DMS153 treated with DMSO at 0.1 percent for 48 hours (cell line): ENCODE measurements at regions not wholly inside any gene's neighbourhood (a gene's known extent, or its start where the extent isn't known, plus 50 kb on each side); places are given as distances from the start of the nearest gene placed in this dataset.
"Not testable (repeated sequence)": the region's sequence is repeated elsewhere in the genome, so short reads cannot be mapped to it uniquely, and the experiment has no call there.

Source experiments
- DNase-seq: peaks from one replicate; lab custom pipeline; 2025; ENCODE audit not compliant: unreplicated experiment; lab: John Stamatoyannopoulos, UW

DNA sequence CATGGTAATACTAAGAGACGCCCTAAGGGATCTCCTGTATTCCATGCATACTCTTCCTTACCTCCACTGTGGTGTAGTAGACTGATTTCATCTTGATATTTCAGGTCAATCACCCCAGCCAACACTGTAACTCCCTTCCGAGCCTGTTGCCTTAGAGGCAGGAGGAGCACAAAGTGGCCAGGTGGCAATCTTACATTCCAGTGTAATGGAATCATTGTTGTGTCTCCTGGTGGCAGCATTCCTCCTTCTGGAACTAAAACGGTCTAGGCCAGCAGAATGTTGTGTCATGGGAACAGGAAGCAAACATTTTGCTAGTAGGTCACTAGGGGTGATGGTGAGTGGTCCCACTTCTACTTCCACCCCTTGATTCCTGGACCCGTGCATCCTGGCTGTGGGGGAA lies 405.7 kb upstream of the SLC10A2 start:
- no peak for DNase-seq

DNA sequence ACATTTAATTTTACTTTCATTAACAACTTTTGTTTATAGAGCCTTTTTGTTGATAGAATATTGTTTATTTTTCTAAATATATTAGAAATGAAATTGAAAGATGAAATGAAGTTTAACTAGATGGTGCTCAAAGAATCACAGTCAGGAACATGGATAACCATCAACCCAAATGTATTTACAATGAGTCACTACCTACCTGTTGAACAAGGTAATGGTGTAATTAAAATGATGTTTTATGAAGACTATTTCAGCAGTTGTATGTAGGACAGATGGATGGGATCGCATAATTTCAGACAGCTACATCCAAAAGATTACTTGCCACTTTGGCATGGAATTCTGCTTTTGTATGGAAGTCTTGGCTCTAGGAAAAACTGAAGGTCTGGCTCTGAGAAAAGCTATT lies 403.6 kb upstream of the SLC10A2 start:
- no peak for DNase-seq

DNA sequence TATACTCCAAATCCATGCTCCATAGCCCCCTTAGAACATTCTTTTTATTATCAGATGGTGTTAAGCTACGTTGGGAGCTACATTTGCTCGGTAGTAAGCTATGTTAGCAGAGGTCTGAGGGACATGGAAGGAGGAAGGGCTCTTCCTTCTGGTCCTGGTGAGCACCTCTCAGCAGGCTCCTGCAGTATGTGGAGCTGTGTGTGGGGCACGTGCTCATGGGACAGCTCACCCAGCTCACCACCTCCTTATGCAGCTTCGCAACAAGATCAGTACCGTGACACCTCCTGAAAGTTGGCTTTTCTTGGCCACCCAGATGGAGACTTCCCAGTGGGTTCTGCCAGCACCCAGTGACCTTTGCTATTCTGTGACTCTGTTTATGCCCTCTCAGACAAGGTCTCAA lies 400.5 kb upstream of the SLC10A2 start:
- no peak for DNase-seq

DNA sequence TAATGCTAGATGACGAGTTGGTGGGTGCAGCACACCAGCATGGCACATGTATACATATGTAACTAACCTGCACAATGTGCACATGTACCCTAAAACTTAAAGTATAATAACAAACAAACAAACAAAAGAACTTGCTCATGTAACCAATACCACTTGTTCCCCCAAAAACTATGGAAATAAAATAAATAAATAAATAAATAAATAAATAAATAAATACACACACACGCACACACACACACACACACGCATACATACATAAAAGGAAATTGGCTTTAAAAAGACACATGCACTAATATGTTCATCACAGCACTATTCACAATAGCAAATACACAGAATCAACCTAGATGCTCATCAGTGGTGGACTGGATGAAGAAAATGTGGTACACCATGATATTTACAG lies 394.0 kb upstream of the SLC10A2 start:
- not testable (repeated sequence) for DNase-seq

DNA sequence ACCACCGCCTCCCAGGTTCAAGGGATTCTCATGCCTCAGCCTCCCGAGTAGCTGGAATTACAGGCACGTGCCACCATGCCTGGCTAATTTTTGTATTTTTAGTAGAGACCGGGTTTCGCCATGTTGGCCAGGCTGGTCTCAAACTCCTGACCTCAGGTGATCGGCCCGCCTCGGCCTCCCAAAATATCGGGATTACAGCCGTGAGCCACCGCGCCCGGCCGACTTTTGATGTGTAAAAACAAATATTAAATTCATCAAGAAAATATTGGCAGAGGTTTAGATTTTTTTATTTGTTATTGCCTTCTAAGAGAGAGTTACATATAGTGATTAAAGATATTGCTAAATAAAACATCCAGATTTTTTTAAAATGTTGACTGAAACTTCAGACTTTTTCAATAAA lies 390.8 kb upstream of the SLC10A2 start:
- DNase-seq, result not testable (repeated sequence)

DNA sequence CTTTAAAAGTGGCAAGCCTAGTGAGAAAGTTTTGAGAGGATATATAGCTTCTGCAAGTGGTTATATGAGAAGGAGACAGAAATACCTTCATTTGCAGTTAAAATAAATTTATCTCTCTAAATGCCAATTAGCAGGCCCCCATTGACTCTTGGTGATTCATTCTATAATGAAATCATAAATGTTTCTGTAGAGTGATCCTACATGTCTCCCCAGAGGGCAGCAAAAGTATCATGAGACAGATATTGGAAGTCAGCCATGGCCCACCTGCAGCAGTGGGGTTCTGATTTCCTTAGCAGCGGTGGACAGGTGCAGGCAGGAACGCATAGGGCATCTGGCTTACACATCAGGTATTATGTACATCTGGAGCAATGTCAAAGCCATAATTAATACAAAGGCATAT lies 385.4 kb upstream of the SLC10A2 start:
- no peak for DNase-seq

DNA sequence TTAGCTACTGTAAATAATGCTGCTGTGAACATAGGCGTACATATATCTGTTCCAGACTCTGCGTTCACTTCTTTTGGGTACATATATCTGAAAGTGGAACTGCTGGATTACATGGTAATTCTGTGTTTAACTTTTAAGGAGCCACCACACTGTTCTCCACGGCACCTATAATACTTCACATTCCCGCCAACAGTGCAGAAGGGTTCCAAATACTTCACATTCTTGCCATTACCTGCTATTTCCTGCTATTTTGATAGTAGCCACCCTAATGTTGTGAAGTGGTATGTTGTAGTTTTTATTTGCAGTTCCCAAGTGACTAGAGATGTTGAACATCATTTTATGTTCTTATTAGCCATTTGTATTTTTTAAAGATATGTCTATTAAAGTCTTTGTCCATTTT lies 377.4 kb upstream of the SLC10A2 start:
- no peak for DNase-seq

DNA sequence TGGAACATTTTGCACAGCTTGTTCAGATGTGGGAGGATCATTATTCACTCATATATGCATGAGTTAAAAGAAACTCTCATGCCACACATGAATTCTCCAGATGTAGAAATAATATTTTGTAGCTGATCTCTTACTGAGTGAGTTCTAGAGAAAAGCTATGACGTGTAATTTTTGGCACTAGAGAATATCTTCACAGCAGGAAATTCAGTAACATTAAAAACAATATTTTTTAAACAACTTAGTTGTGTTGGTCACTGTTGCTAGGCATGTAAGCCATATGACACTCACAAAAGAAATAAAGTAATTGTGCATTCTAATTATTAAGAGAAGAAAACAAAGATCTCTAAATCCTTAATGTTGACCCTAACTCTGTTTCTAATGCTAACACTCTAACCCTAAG lies 371.4 kb upstream of the SLC10A2 start:
- DNase-seq, result no peak

DNA sequence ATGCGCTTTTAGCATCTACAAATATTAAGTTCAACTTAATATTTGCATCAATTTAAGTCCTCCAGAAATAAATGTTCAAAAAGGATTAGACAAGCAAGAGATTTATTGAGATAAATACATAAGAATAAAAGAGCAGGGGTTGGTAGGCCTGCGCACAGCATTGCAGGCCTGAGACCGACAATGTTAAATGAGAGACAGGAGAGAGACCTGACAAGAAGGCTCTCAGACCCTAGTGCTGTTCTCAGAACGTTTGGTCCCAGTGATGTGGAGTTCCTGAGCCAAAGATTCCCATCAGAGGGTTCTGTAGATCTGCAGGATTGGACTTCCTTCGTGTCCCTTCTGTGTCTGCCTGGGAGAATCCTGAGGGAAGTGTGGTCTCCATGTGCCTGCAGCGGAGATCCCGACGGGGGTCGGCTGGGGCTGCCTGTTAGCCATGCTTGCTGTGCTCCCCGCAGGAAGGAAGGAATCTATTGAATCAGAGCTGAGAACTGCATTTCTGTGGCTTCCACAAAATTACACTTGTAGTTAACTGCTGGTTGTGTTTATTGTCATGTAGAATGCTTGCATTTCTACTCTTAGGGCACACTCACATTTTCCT lies 369.9 kb upstream of the SLC10A2 start:
- no peak for DNase-seq

DNA sequence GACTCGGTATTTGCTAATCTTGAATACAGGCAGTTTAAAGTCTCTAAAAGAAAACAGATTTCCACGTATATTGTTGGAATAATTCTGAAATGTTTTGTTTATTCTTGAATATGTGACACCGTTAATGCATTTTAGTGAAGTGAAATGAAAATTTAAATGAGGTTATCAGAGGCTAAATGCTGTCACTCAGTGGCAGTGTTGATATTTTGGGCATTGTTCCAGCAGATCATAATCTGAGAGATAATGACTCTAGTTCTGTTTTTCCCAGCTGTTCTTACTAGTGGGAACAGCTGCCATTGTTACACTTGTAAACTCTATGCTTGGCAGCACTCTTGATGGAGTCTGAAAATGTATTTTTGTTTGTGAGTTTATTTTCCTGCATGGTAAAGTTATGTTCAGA lies 365.6 kb upstream of the SLC10A2 start:
- DNase-seq, result no peak

DNA sequence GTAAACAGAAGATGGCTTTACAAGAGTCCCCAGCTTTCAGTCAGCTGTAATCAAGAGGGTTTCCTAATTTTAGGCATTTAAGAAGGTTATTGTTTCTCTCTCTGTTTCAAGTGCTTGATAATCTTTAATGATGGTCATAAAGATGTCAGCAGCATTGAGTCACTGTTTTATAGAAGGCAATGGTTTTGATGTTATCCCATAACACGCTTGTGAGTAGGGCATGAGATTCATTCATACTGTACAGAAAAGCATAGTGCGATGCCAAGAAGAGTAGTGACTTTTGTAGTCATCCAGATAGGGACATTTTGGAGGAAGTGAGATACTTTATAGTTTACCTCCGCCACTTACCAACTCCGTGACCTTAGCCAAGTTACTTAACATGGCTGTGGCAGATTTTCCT lies 364.2 kb upstream of the SLC10A2 start:
- DNase-seq, result no peak

DNA sequence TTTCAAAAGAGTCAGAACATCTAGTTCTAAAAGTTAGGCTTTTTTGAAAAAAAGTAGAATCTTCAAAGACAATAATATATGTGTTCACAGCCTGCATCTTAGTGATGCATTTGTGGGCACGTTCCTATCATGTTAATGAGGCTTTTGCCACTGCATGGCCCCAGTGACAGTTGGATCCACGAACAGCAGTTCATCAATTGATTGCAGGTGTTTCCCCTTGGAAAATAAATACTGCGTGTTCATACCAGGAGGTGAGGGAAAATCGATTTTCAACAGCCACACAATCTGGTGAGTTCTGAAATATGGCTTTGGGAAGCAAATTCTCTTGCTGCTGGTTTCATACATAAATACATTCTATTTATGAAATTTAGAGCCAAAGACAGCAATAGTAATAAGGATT lies 343.8 kb upstream of the SLC10A2 start:
- DNase-seq, result no peak

DNA sequence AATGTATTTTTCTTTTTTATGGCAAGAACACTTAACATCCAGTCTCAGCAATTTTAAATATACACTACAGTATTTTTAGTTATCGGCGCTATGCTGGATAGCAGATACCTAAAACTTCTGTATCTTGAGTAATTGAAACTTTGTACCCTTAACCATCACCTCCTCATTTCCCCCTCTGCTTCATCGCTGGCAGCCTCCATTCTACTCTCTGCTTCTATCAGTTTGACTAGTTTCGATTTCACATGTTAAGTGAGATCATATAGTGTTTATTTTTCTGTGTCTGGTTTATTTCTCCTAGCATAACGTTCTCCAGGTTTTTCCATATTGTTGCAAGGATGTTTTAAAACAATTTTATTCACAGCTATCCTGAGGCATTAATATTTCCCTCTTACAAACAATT lies 340.8 kb upstream of the SLC10A2 start:
- DNase-seq, result no peak

DNA sequence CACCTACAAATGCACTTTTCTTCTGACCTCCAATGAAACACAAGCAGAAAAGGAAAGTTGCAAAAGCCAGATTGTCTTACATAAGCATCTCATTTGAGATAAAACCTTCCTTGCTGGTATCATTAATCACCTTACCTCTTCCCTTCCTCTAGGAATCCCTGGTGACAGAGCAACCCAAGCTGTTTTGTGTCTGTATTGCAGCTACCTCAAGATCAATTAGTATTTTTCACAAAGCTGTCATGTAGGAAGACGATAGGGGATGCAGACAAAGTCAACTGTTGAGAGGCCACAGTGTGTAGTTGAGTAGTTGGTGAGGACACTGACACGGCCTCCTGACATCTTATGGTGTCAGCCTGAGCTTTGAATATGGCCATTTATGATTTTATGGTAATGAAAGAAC lies 339.1 kb upstream of the SLC10A2 start:
- no peak for DNase-seq

DNA sequence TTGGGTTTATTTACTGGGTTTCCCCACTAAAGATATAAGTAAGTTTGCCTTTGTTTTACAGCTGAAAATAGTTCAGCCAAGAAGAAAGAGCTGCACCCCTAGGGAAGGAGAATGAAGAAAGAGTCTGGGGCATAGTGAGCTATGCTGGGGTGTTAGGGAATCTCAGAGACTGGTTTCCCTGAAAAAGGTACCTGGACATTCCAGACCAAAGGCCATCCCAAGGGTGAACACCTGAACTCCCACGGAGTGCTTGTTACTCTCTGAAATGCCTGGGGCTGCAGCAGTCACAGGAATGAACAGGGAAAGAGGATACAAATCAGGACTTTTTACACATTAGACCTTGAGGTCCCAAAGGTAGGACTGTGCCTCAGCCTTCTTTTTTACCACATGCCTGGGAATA lies 337.6 kb upstream of the SLC10A2 start:
- DNase-seq, result no peak

DNA sequence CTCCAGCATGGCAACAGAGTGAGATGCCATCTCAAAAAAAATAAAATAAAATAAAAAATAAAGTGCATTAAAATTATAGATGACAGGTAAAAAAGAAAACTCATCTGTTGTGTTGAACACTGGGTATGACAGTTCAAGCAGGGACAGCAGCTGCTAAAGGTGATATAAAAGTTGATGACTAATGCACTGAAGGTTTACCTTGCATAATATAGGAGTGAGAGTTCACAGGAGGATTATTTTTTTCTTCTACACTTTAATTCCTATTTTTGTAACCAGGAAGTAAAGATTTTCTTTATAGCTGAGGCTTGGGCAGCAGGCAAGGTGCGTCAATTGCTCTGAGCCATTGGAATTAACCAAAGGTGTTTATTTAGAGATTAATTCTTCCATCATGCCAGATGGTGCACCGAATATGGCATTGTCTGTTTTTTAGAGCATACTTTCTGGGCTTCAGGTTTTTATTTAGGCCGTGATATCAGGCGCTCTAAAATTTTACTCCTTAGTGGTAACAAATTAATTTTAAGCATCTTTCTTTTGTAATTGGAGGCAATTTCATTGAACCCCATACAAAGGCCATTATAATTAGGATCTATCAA lies 337.0 kb upstream of the SLC10A2 start:
- DNase-seq, result peak; percentile 1

DNA sequence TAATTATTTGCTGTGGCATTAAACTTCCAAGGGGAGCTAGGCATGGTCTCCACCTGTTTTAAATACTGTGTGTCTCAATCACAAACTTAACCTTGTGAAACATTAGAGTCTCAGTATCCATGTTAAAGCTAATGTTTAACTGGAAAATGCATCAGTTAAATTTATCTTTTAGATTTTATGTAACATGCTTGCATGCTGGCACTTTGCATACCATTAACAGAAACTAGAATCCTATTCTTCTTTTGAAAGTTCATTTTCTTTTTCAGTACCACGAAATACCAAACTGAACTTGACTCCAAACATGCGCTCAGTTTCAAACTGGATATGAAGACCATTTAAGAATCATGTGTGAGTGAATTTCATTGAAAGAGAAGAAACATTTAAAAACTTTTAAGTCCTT lies 328.9 kb upstream of the SLC10A2 start:
- DNase-seq, result no peak

DNA sequence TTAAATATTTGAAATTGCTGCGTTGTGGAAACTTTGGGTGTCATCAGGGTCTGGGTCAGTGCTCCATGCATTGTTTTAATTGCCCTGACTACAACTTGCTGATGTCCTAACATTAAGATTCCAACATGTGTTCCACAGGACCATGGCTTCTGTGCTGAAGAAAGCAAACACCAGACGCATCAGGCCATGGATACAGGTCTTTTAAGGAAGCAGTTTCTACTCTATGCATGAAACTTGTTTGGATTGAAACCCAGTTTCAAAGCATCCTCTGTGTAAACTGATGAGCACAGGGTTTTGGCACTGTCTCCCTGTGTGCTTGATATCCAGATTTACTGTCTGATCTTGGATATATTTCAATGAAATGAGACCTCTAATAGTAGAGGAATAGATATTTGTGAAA lies 328.4 kb upstream of the SLC10A2 start:
- DNase-seq, result no peak

DNA sequence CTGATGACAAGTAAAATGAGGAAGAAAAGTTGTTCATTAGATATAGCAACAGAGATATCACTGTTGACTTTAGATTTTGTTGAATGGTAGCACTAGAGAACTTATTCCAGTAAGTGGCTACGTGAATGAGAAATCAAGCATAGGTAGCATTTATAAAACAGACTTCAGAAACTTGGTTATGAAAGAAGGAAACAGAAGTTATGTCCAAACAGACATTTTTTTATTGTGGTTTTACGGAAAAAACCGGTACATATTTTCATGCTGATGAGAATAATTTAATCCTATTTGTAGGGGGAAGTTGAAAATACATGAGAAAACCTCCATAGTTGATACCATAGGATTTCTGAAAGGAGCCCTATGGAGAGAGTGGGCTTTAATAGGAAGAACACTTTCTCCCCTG lies 325.7 kb upstream of the SLC10A2 start:
- no peak for DNase-seq

DNA sequence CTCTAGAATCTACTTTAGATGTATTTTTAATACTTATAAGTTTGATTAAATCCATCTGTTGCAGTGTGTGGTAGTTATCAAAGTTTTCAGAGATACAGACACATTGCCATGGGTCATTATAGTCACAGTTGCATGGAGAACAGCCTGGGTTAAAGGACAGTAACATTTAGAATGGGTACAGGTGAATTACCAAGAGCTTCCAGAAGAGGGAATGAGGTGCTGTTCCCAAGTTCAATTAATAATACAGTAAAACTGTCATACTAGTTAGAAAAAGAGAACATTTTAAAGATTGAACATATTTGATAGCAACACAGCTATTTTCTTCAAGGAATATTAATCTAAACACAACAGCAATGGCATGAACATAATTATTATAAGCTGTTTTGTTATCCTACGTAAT lies 322.6 kb upstream of the SLC10A2 start:
- no peak for DNase-seq

DNA sequence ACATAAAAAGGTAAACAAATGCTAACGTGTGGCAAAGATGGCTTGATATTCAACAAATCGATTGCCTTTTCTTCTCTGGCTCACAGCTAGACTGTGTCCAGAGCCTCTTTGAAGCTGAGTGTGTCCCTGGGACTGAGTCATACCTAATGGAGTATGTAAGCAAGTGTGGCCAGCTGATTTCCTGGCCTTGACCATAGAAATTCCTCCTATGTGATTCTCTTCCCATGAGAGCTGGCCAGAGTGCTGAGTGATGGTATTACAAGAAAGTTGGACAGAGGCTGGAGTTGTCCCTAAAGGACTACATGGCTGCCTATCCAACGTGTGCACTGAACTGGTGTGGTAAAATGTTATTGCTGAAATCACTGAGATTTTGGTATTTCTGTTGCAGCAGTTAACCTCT lies 320.1 kb upstream of the SLC10A2 start:
- DNase-seq, result no peak

DNA sequence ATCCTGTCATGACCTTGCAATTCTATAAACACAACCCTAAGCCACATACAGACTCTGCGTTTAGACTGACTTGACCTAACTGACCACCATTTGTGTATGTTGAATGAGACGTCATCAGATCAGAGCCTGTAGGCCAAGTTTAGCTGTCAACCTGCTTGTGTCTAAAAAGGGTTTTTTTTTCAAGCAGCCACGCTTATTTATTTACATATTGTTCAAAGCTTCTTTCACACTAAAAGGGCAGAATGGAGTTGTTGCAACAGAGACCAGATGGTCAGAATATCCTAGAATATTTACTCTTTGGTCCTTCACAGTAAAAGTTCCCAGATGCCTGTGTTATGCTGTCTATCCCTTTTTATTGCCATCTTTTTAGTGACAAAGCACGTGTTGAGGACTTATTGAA lies 307.7 kb upstream of the SLC10A2 start:
- DNase-seq, result no peak

DNA sequence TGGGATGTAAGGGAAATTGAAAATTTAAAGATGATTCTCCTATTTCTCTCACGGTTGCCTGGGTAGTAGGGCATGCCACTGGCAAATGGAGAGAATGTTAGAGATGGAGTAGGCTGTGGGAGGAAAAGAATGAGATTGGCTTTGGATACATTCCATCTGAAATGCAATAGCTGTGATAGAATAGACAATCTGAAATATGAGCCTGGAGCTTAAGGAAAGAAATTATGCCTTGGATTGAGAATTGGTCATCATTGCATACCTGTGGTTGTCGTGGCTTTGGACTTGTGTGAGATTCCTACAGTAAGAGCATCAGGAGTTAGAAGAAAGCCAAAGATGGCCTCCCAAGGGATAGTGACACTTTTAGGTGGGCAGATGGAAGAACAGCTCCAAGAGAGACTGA lies 305.1 kb upstream of the SLC10A2 start:
- DNase-seq, result no peak
